PC-9 (cell line): ENCODE measurements at regions not wholly inside any gene's neighbourhood (a gene's known extent, or its start where the extent isn't known, plus 50 kb on each side); places are given as distances from the start of the nearest gene placed in this dataset.

Experiments
- CTCF ChIP-seq: fragments of 200-600 bp; sonication (generic); conservative IDR thresholded peaks from 2 replicates; pipeline ENCODE4 v1.6.1; 2017; ENCODE audit warnings: mixed run types, antibody characterized with exemption, mild to moderate bottlenecking, moderate library complexity
- EZH2 ChIP-seq: fragments of 200-600 bp; sonication (generic); IDR thresholded peaks from 2 replicates; pipeline ENCODE4 v1.8.0; 2017; ENCODE audit warnings: antibody characterized with exemption, low read depth

- no peak for TF ChIP-seq CTCF
- no peak for TF ChIP-seq EZH2
Measured at GRCh38 chr15:95459273-95459672, 871.2 kb upstream of the NR2F2 start.
